GM23338 (cell line): ENCODE measurements at regions not wholly inside any gene's neighbourhood (a gene's known extent, or its start where the extent isn't known, plus 50 kb on each side); places are given as distances from the start of the nearest gene placed in this dataset.

ENCODE experiments used
- CTCF ChIP-seq, 2 experiments: fragments of 200-600 bp in 1 of 2; sonication (generic) in 1 of 2; conservative IDR thresholded peaks; 2 replicates each; pipeline versions ENCODE4 v1.5.1 to v1.6.1; 2016 to 2017; ENCODE audit warnings: antibody characterized with exemption in 2 of 2, low read depth in 2 of 2, mild to moderate bottlenecking in 2 of 2, moderate library complexity in 1 of 2
- EZH2 ChIP-seq: fragments of 200-600 bp; sonication (generic); IDR thresholded peaks from one replicate; pipeline ENCODE4 v1.8.0; 2017; ENCODE audit warnings: antibody characterized with exemption, mild to moderate bottlenecking, low read depth; ENCODE audit not compliant: unreplicated experiment
- EZH2phosphoT487 ChIP-seq: fragments of 200-600 bp; sonication (generic); IDR thresholded peaks from one replicate; pipeline ENCODE4 v1.8.1; 2018; ENCODE audit warnings: antibody characterized with exemption; ENCODE audit not compliant: unreplicated experiment
- JUNB ChIP-seq: IDR thresholded peaks from one replicate; pipeline ENCODE4 v1.6.1; 2016; ENCODE audit warnings: antibody characterized with exemption; ENCODE audit not compliant: unreplicated experiment
- NANOG ChIP-seq: IDR thresholded peaks from 2 replicates; pipeline ENCODE4 v1.6.1; 2016; ENCODE audit warnings: antibody characterized with exemption, borderline replicate concordance
- POLR2AphosphoS5 ChIP-seq: IDR thresholded peaks from 2 replicates; pipeline ENCODE4 v1.6.1; 2016; ENCODE audit warnings: antibody characterized with exemption, low read depth
- STAT1 ChIP-seq: IDR thresholded peaks from one replicate; pipeline ENCODE4 v1.6.1; 2016; ENCODE audit warnings: antibody characterized with exemption; ENCODE audit not compliant: unreplicated experiment
- ZNF462 ChIP-seq: fragments of 250-450 bp; sonication (Bioruptor Pico); IDR thresholded peaks from 2 replicates; pipeline ENCODE4 v1.5.0; 2020; ENCODE audit warnings: mild to moderate bottlenecking, moderate library complexity

- TF ChIP-seq EZH2phosphoT487 (no peak), CTCF (conservative IDR thresholded peaks at IDR 0.05; ENCODE audit: low read depth in 2 of 2) (no peak), EZH2 (no peak), POLR2AphosphoS5 (no peak), NANOG (no peak), JUNB (no peak), STAT1 (no peak), ZNF462 (CRISPR knock-in tag) (no peak)
Measured at GRCh38 chr5:175814691-175815090, 56.7 kb upstream of the CPLX2 start.
